H1 (cell line): ENCODE measurements at regions not wholly inside any gene's neighbourhood (a gene's known extent, or its start where the extent isn't known, plus 50 kb on each side); places are given as distances from the start of the nearest gene placed in this dataset.

Experiments
- CTCF ChIA-PET: fragments of 300-600 bp; sonication (Branson Sonifier 250); formaldehyde crosslinking; loops from one replicate; lab custom pipeline; 2021; ENCODE audit not compliant: partially characterized antibody; lab: Charles Lee
- POLR2A ChIA-PET: fragments of 300-600 bp; sonication (Branson Sonifier 250); formaldehyde crosslinking; loops from one replicate; lab custom pipeline; 2021; ENCODE audit warnings: inconsistent platforms; ENCODE audit not compliant: partially characterized antibody; lab: Charles Lee
- DNase-seq, 2 experiments: peaks; one replicate each; pipeline versions ENCODE4 v3.0.0 to v3.0.0-alpha.2; 2010 to 2022; ENCODE audit warnings: low spot score in 2 of 2, low read depth in 1 of 2, mixed read lengths in 1 of 2
- FAIRE-seq: peaks from 2 replicates; lab custom pipeline; 2011; peaks lifted over from hg19 to GRCh38; lab: Jason Lieb, UNC
- H2AFZ ChIP-seq: 2 replicates; pipeline ENCODE4 v1.8.1; 2012; ENCODE audit warnings: low read length, inconsistent platforms
- H2AK5ac ChIP-seq: 2 replicates; pipeline ENCODE4 v1.6.1; 2013; ENCODE audit warnings: low read depth, low read length
- H2BK120ac ChIP-seq: replicated peaks from 2 replicates; pipeline ENCODE3; 2013; ENCODE audit warnings: low read depth, low read length, inconsistent platforms
- H2BK12ac ChIP-seq: 2 replicates; pipeline ENCODE4 v1.6.1; 2013; ENCODE audit warnings: low read depth, low read length
- H2BK15ac ChIP-seq: 2 replicates; pipeline ENCODE4 v1.6.1; 2013; ENCODE audit warnings: low read length
- H2BK20ac ChIP-seq: 2 replicates; pipeline ENCODE4 v1.6.1; 2013; ENCODE audit warnings: low read length
- H2BK5ac ChIP-seq: 2 replicates; pipeline ENCODE4 v1.6.1; 2013; ENCODE audit warnings: low read depth, low read length
- H3K14ac ChIP-seq: 2 replicates; pipeline ENCODE4 v1.6.1; 2013; ENCODE audit warnings: inconsistent platforms; ENCODE audit not compliant: insufficient read length
- H3K18ac ChIP-seq: 2 replicates; pipeline ENCODE4 v1.6.1; 2013; ENCODE audit warnings: low read length; ENCODE audit errors: extremely low read depth
- H3K23ac ChIP-seq: 2 replicates; pipeline ENCODE4 v1.6.1; 2013; ENCODE audit warnings: inconsistent platforms; ENCODE audit not compliant: insufficient read length
- H3K23me2 ChIP-seq: 2 replicates; pipeline ENCODE4 v1.6.1; 2013; ENCODE audit warnings: low read depth, low read length
- H3K27ac ChIP-seq: 2 replicates; pipeline ENCODE4 v1.6.1; 2011; ENCODE audit warnings: low read depth, low read length, inconsistent platforms
- H3K27me3 ChIP-seq, 4 experiments: replicated peaks in 1 of 4; 1 replicate in 1 of 4; 2 replicates in 3 of 4; pipeline versions ENCODE4 v1.6.1 to v1.8.1; 2011 to 2013; ENCODE audit warnings: low read length in 3 of 4, mild to moderate bottlenecking in 3 of 4, inconsistent platforms in 2 of 4, mixed read lengths in 2 of 4, moderate library complexity in 1 of 4; ENCODE audit not compliant: control insufficient read depth in 3 of 4, insufficient read depth in 3 of 4; ENCODE audit errors: extremely low read depth in 1 of 4
- H3K36me3 ChIP-seq, 4 experiments: 2 replicates each; pipeline versions ENCODE4 v1.6.1 to v1.8.1; 2011 to 2013; ENCODE audit warnings: mild to moderate bottlenecking in 4 of 4, low read length in 3 of 4, moderate library complexity in 2 of 4, control low read depth in 1 of 4, inconsistent platforms in 1 of 4; ENCODE audit not compliant: insufficient read depth in 4 of 4, control insufficient read depth in 2 of 4
- H3K4ac ChIP-seq: replicated peaks from 2 replicates; pipeline ENCODE3; 2013; ENCODE audit warnings: low read length, low read depth, mixed read lengths, inconsistent platforms; ENCODE audit not compliant: insufficient read length
- H3K4me1 ChIP-seq, 4 experiments: replicated peaks in 1 of 4; 1 replicate in 1 of 4; 2 replicates in 3 of 4; pipeline versions ENCODE4 v1.6.1 to v1.8.1; 2011 to 2013; ENCODE audit warnings: low read length in 3 of 4, inconsistent platforms in 2 of 4, mixed read lengths in 1 of 4; ENCODE audit not compliant: insufficient read depth in 4 of 4, control insufficient read depth in 3 of 4
- H3K4me2 ChIP-seq, 2 experiments: 2 replicates each; pipeline versions ENCODE4 v1.6.1 to v1.8.1; 2011 to 2013; ENCODE audit warnings: low read depth in 2 of 2, low read length in 2 of 2, control low read depth in 1 of 2, inconsistent platforms in 1 of 2, mild to moderate bottlenecking in 1 of 2; ENCODE audit not compliant: insufficient read depth in 1 of 2
- H3K4me3 ChIP-seq, 4 experiments: fragments of 200-600, 300-600 bp in 1 of 4; sonication (generic), shearing (Covaris generic), sonication (Bioruptor Twin) in 1 of 4; 2 replicates each; pipeline versions ENCODE4 v1.5.1 to v1.8.1; 2011 to 2016; ENCODE audit warnings: low read length in 4 of 4, low read depth in 3 of 4, control low read depth in 2 of 4, inconsistent platforms in 2 of 4, mild to moderate bottlenecking in 2 of 4, mixed read lengths in 1 of 4, moderate library complexity in 1 of 4; ENCODE audit not compliant: insufficient read depth in 2 of 4; ENCODE audit errors: extremely low read depth in 1 of 4
- H3K56ac ChIP-seq: replicated peaks from 2 replicates; pipeline ENCODE3; 2013; ENCODE audit warnings: low read depth, mild to moderate bottlenecking, mixed read lengths, low read length, inconsistent platforms; ENCODE audit not compliant: insufficient read length
- H3K79me1 ChIP-seq: 2 replicates; pipeline ENCODE4 v1.6.1; 2013; ENCODE audit warnings: low read depth, low read length, control low read depth
- H3K79me2 ChIP-seq, 2 experiments: 2 replicates each; pipeline versions ENCODE4 v1.6.1 to v1.8.1; 2012 to 2013; ENCODE audit warnings: low read length in 2 of 2, mild to moderate bottlenecking in 2 of 2, inconsistent platforms in 1 of 2; ENCODE audit not compliant: insufficient read depth in 2 of 2, control insufficient read depth in 1 of 2
- H3K9ac ChIP-seq, 4 experiments: replicated peaks in 1 of 4; 1 replicate in 1 of 4; 2 replicates in 3 of 4; pipeline versions ENCODE4 v1.6.1 to v1.8.1; 2011 to 2013; ENCODE audit warnings: low read depth in 3 of 4, low read length in 3 of 4, control low read depth in 2 of 4, mild to moderate bottlenecking in 2 of 4, moderate library complexity in 2 of 4, inconsistent platforms in 1 of 4; ENCODE audit errors: extremely low read depth in 1 of 4
- H3K9me3 ChIP-seq, 2 experiments: 2 replicates each; pipeline versions ENCODE4 v1.6.1 to v1.8.1; 2012 to 2013; ENCODE audit warnings: mild to moderate bottlenecking in 2 of 2, moderate library complexity in 2 of 2, control low read depth in 1 of 2, inconsistent platforms in 1 of 2, low read depth in 1 of 2, low read length in 1 of 2, mixed read lengths in 1 of 2; ENCODE audit not compliant: insufficient read depth in 2 of 2
- H4K20me1 ChIP-seq, 2 experiments: replicated peaks in 1 of 2; 2 replicates each; pipeline versions ENCODE3 to v1.8.1; 2011 to 2013; ENCODE audit warnings: inconsistent platforms in 2 of 2, low read length in 2 of 2, mild to moderate bottlenecking in 1 of 2; ENCODE audit not compliant: insufficient read depth in 2 of 2, control insufficient read depth in 1 of 2
- H4K5ac ChIP-seq: 2 replicates; pipeline ENCODE4 v1.6.1; 2013; ENCODE audit warnings: low read length, low read depth, mixed read lengths, inconsistent platforms; ENCODE audit not compliant: insufficient read length
- H4K8ac ChIP-seq: 2 replicates; pipeline ENCODE4 v1.8.0; 2013; ENCODE audit warnings: mild to moderate bottlenecking, moderate library complexity, low read length, inconsistent platforms; ENCODE audit not compliant: insufficient read depth; ENCODE audit errors: extremely low read depth
- H4K91ac ChIP-seq: replicated peaks from 2 replicates; pipeline ENCODE3; 2013; ENCODE audit warnings: low read length, mixed read lengths, inconsistent platforms; ENCODE audit not compliant: insufficient read length
- CBX5 ChIP-seq: fragments of 300-800, 300-1000 bp; sonication (generic); IDR thresholded peaks from 2 replicates; pipeline ENCODE4 v1.7.1; 2016; ENCODE audit warnings: antibody characterized with exemption, low read length, low read depth
- CBX8 ChIP-seq: fragments of 300-800, 300-1000 bp; sonication (generic); IDR thresholded peaks from 2 replicates; pipeline ENCODE4 v1.7.1; 2016; ENCODE audit warnings: low read depth, low read length, borderline replicate concordance
- CHD1 ChIP-seq: IDR thresholded peaks from 2 replicates; pipeline ENCODE4 v1.6.1; 2012; ENCODE audit warnings: low read depth, low read length, improper control_type of control experiment
- EGR1 ChIP-seq: IDR thresholded peaks from 2 replicates; pipeline ENCODE4 v1.6.1; 2011; ENCODE audit warnings: low read depth, low read length, borderline replicate concordance
- EP300 ChIP-seq, 2 experiments: IDR thresholded peaks; 1 replicate in 1 of 2; 2 replicates in 1 of 2; pipeline ENCODE4 v1.6.1; 2011 to 2012; ENCODE audit warnings: low read depth in 2 of 2, low read length in 2 of 2, mild to moderate bottlenecking in 2 of 2, borderline replicate concordance in 1 of 2, inconsistent platforms in 1 of 2, moderate library complexity in 1 of 2
- GTF2F1 ChIP-seq: IDR thresholded peaks from 2 replicates; pipeline ENCODE4 v1.6.1; 2012; ENCODE audit warnings: low read depth, low read length, improper control_type of control experiment, borderline replicate concordance
- JUN ChIP-seq: IDR thresholded peaks from 2 replicates; pipeline ENCODE4 v1.6.1; 2011; ENCODE audit warnings: low read depth, mild to moderate bottlenecking, improper control_type of control experiment, low read length
- KDM5A ChIP-seq: fragments of 200-600 bp; IDR thresholded peaks from 2 replicates; pipeline ENCODE4 v1.7.1; 2012; ENCODE audit warnings: mild to moderate bottlenecking, low read length, inconsistent platforms, mixed read lengths
- NRF1 ChIP-seq: IDR thresholded peaks from 2 replicates; pipeline ENCODE4 v1.6.1; 2011; ENCODE audit warnings: mild to moderate bottlenecking, low read depth, low read length, improper control_type of control experiment
- RAD21 ChIP-seq, 2 experiments: IDR thresholded peaks in 1 of 2; conservative IDR thresholded peaks in 1 of 2; 2 replicates each; pipeline ENCODE4 v1.6.1; 2011; ENCODE audit warnings: low read depth in 2 of 2, low read length in 2 of 2, improper control_type of control experiment in 1 of 2, inconsistent platforms in 1 of 2, mild to moderate bottlenecking in 1 of 2, moderate library complexity in 1 of 2
- RNF2 ChIP-seq: fragments of 200-900, 300-1000 bp; sonication (generic); IDR thresholded peaks from 2 replicates; pipeline ENCODE4 v1.7.1; 2016; ENCODE audit warnings: borderline replicate concordance, low read depth, mild to moderate bottlenecking, antibody characterized with exemption, low read length; ENCODE audit not compliant: poor library complexity, severe bottlenecking; ENCODE audit errors: missing control alignments
- SAP30 ChIP-seq: fragments of 300-600 bp; sonication (generic); IDR thresholded peaks from 2 replicates; pipeline ENCODE4 v1.7.1; 2012; ENCODE audit warnings: low read length, moderate library complexity, mild to moderate bottlenecking, inconsistent platforms; ENCODE audit not compliant: insufficient read depth, insufficient replicate concordance
- SP2 ChIP-seq: IDR thresholded peaks from 2 replicates; pipeline ENCODE4 v1.6.1; 2012; ENCODE audit warnings: mild to moderate bottlenecking, low read length, inconsistent platforms
- YY1 ChIP-seq: IDR thresholded peaks from 2 replicates; pipeline ENCODE4 v1.6.1; 2011; ENCODE audit warnings: low read depth, mild to moderate bottlenecking, low read length
- ZNF274 ChIP-seq: IDR thresholded peaks from 2 replicates; pipeline ENCODE4 v1.7.0; 2012; ENCODE audit warnings: low read length, borderline replicate concordance; ENCODE audit errors: extremely low read depth
- WGBS, 2 experiments: shearing (Covaris generic) in 1 of 2; methylation state at CpG; one replicate each; pipeline versions ENCODE4 v1.1.6 to v1.1.7; 2013 to 2015; ENCODE audit warnings: low lambda C conversion rate in 2 of 2, mixed read lengths in 2 of 2, inconsistent platforms in 1 of 2, low coverage in 1 of 2, missing lambda C conversion rate in 1 of 2; ENCODE audit not compliant: insufficient replicate concordance in 2 of 2, insufficient coverage in 1 of 2, insufficient read length in 1 of 2; ENCODE audit errors: extremely low coverage in 1 of 2, missing lambda C conversion rate in 1 of 2; 5-methylcytosine and 5-hydroxymethylcytosine counted together

- DNase-seq, result no peak
- TF ChIP-seq RNF2, result no peak
- TF ChIP-seq SP2, result no peak
- no peak for TF ChIP-seq YY1
- no peak for TF ChIP-seq SAP30
- no peak for TF ChIP-seq CHD1
- TF ChIP-seq KDM5A, result no peak
- no peak for TF ChIP-seq NRF1
- no peak for TF ChIP-seq CBX5
- no peak for TF ChIP-seq EGR1
- no peak for TF ChIP-seq JUN
- no peak for TF ChIP-seq ZNF274
- no peak for TF ChIP-seq CBX8
- no peak for TF ChIP-seq RAD21 (IDR thresholded peaks at IDR 0.05 in 1 of 2, conservative IDR thresholded peaks at IDR 0.05 in 1 of 2; ENCODE audit: low read depth in 2 of 2, low read length in 2 of 2)
- TF ChIP-seq EP300 (IDR thresholded peaks at IDR 0.05; ENCODE audit: borderline replicate concordance in 1 of 2, low read depth in 2 of 2, low read length in 2 of 2), result no peak
- TF ChIP-seq GTF2F1, result no peak
Measured at GRCh38 chr12:97380440-97380839, 82.2 kb upstream of the RMST start.

More at GRCh38 chr12:97380440-97380839, 82.2 kb upstream of the RMST start:
- Histone ChIP-seq H4K20me1 (no peaks in the 10 kb centered on the region), H2BK5ac (no peak overlapping the region), H3K9me3 (peaks cover 0 to 4% of the 10 kb centered on the region in 2 experiments; a peak in 1 of 4 replicates), H2BK120ac (no peak overlapping the region), H3K56ac (no peak overlapping the region), H3K4me2 (no peak overlapping the region), H3K4ac (no peak overlapping the region), H3K9ac (no peak overlapping the region), H2BK20ac (no peak overlapping the region), H4K5ac (no peak overlapping the region), H3K18ac (no peak overlapping the region), H3K23ac (no peak overlapping the region), H4K91ac (no peak overlapping the region), H2BK12ac (no peak overlapping the region), H3K27ac (no peak overlapping the region), H3K4me1 (no peaks in the 10 kb centered on the region), H3K27me3 (no peaks in the 10 kb centered on the region), H4K8ac (no peak overlapping the region), H3K36me3 (no peaks in the 10 kb centered on the region), H2AK5ac (no peak overlapping the region), H2BK15ac (no peak overlapping the region), H3K79me2 (no peaks in the 10 kb centered on the region), H3K79me1 (no peaks in the 10 kb centered on the region), H3K23me2 (no peaks in the 10 kb centered on the region), H3K4me3 (no peak overlapping the region), H3K14ac (no peak overlapping the region), H2AFZ (peak overlapping the region; percentile 59; the same call in 1 of the 2 replicates)
- FAIRE-seq, result no peak
- 90% methylated on average over 2 of the region's 2 CpGs; no CpG with 5 or more reads in 1 of the 2 experiments for WGBS, 2 experiments
- ChIA-PET CTCF (no interaction called here), POLR2A (no interaction called here)
